ENCODE measurements at regions not wholly inside any gene's neighbourhood (a gene's known extent, or its start where the extent isn't known, plus 50 kb on each side); places are given as distances from the start of the nearest gene placed in this dataset.

DNA sequence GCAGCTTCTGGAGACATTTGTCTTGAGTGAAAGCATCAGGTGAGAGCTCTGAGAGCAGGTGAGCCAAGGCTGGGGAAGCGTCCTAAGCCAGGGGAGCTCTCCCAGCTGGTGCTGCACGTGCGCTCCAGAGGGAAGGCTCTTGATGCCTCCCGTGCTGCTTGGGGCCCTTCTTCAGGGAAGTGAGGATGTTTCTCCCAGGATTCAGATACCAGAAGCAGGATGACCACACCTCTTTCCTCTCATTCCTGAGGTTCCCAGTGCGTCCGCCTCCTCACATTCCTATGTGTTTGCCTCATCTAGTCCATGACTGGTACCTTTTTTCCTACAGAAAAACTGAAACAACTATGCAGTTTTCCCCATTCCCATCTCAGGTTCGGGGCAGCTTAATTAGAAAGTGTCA lies 231.0 kb upstream of the IRS2 start:
- no peaks in the 10 kb centered on the region for H3K9me3 ChIP-seq (ENCODE audit: control insufficient read depth, insufficient read depth, low read depth, low read length)
- no peak for ATAC-seq
- CTCF ChIA-PET, result no interaction called here
- BruUV-seq (replicated peaks), result no TSS peak
- no peaks in the 10 kb centered on the region for H3K27me3 ChIP-seq (ENCODE audit: control insufficient read depth, insufficient read depth, low read length)
- POLR2A ChIA-PET, result no interaction called here
- DNase-seq (ENCODE audit: low read depth, low spot score), result no peak
- TF ChIP-seq SIN3A (IDR thresholded peaks at IDR 0.05; ENCODE audit: borderline replicate concordance, insufficient read depth, low read depth, low read length) (no peak), POLR2AphosphoS5 (IDR thresholded peaks at IDR 0.05; ENCODE audit: low read depth, low read length) (no peak), TCF7L2 (IDR thresholded peaks at IDR 0.05; ENCODE audit: low read depth, low read length) (no peak)
- TF ChIP-seq, protein P1, sequence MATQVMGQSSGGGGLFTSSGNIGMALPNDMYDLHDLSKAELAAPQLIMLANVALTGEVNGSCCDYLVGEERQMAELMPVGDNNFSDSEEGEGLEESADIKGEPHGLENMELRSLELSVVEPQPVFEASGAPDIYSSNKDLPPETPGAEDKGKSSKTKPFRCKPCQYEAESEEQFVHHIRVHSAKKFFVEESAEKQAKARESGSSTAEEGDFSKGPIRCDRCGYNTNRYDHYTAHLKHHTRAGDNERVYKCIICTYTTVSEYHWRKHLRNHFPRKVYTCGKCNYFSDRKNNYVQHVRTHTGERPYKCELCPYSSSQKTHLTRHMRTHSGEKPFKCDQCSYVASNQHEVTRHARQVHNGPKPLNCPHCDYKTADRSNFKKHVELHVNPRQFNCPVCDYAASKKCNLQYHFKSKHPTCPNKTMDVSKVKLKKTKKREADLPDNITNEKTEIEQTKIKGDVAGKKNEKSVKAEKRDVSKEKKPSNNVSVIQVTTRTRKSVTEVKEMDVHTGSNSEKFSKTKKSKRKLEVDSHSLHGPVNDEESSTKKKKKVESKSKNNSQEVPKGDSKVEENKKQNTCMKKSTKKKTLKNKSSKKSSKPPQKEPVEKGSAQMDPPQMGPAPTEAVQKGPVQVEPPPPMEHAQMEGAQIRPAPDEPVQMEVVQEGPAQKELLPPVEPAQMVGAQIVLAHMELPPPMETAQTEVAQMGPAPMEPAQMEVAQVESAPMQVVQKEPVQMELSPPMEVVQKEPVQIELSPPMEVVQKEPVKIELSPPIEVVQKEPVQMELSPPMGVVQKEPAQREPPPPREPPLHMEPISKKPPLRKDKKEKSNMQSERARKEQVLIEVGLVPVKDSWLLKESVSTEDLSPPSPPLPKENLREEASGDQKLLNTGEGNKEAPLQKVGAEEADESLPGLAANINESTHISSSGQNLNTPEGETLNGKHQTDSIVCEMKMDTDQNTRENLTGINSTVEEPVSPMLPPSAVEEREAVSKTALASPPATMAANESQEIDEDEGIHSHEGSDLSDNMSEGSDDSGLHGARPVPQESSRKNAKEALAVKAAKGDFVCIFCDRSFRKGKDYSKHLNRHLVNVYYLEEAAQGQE (IDR thresholded peaks at IDR 0.05; ENCODE audit: insufficient read depth in 1 of 2, low read depth in 2 of 2, low read length in 1 of 2), result no peak
- TF ChIP-seq, protein P2, sequence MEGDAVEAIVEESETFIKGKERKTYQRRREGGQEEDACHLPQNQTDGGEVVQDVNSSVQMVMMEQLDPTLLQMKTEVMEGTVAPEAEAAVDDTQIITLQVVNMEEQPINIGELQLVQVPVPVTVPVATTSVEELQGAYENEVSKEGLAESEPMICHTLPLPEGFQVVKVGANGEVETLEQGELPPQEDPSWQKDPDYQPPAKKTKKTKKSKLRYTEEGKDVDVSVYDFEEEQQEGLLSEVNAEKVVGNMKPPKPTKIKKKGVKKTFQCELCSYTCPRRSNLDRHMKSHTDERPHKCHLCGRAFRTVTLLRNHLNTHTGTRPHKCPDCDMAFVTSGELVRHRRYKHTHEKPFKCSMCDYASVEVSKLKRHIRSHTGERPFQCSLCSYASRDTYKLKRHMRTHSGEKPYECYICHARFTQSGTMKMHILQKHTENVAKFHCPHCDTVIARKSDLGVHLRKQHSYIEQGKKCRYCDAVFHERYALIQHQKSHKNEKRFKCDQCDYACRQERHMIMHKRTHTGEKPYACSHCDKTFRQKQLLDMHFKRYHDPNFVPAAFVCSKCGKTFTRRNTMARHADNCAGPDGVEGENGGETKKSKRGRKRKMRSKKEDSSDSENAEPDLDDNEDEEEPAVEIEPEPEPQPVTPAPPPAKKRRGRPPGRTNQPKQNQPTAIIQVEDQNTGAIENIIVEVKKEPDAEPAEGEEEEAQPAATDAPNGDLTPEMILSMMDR (IDR thresholded peaks at IDR 0.05), result no peak
- in situ Hi-C loops (cut with HindIII; ENCODE audit: low pct_unique_long_range_greater_than_20kb, low sequenced_read_pairs), result no loop called here
- H3K4me3 ChIP-seq (ENCODE audit: low read depth in 2 of 2, low read length in 2 of 2), result no peak overlapping the region
- no peak overlapping the region for H3K27ac ChIP-seq (ENCODE audit: low read length)
- intact Hi-C loops (cut with micrococcal nuclease; ENCODE audit: unreplicated experiment), result no loop called here
- no peaks in the 10 kb centered on the region for H3K36me3 ChIP-seq (ENCODE audit: control insufficient read depth, insufficient read depth, low read length)
- no peaks in the 10 kb centered on the region for H3K4me1 ChIP-seq (ENCODE audit: control insufficient read depth, insufficient read depth, low read length)

DNA sequence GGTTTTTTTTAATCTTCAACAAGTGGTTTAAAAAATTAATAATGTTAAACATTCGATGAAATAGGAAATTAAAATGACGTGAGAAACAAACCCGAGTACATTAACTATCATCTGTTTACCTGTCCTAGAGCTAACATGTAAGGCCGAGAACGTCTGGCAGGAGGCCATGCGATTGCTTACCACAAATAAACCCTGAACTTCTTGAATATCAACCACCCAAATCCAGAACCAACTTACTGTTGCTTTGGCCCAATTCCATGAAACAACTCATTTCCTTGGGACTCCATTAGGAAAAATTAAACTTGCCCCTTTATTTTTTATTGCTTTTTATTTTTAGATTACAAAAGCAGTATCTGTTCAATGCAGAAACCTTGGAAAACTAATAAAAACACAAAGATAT lies 228.9 kb upstream of the IRS2 start:
- ChIA-PET POLR2A (no interaction called here), CTCF (interaction anchor here (0.7 kb wide), 1 partner anchor 359 kb away, joined by 3 read pairs; no protein-coding TSS in a partner anchor)
- Histone ChIP-seq H3K4me1 (ENCODE audit: control insufficient read depth, insufficient read depth, low read length) (no peaks in the 10 kb centered on the region), H3K27me3 (ENCODE audit: control insufficient read depth, insufficient read depth, low read length) (no peaks in the 10 kb centered on the region), H3K36me3 (ENCODE audit: control insufficient read depth, insufficient read depth, low read length) (no peaks in the 10 kb centered on the region), H3K27ac (ENCODE audit: low read length) (no peak overlapping the region), H3K9me3 (ENCODE audit: control insufficient read depth, insufficient read depth, low read depth, low read length) (no peaks in the 10 kb centered on the region), H3K4me3 (ENCODE audit: low read depth in 2 of 2, low read length in 2 of 2) (no peak overlapping the region)
- intact Hi-C loops (cut with micrococcal nuclease; ENCODE audit: unreplicated experiment) (no loop called here), in situ Hi-C loops (cut with HindIII; ENCODE audit: low pct_unique_long_range_greater_than_20kb, low sequenced_read_pairs) (no loop called here)
- no TSS peak for BruUV-seq (replicated peaks)
- TF ChIP-seq SIN3A (IDR thresholded peaks at IDR 0.05; ENCODE audit: borderline replicate concordance, insufficient read depth, low read depth, low read length) (no peak), POLR2AphosphoS5 (IDR thresholded peaks at IDR 0.05; ENCODE audit: low read depth, low read length) (no peak), TCF7L2 (IDR thresholded peaks at IDR 0.05; ENCODE audit: low read depth, low read length) (no peak)
- TF ChIP-seq, protein P2 (IDR thresholded peaks at IDR 0.05), result no peak
- TF ChIP-seq, protein P1 (IDR thresholded peaks at IDR 0.05; ENCODE audit: insufficient read depth in 1 of 2, low read depth in 2 of 2, low read length in 1 of 2), result no peak
- ATAC-seq (no peak), DNase-seq (ENCODE audit: low read depth, low spot score) (no peak)
